SK-N-SH treated with all-trans-retinoic acid at 6 μM for 48 hours (cell line): ENCODE measurements at regions not wholly inside any gene's neighbourhood (a gene's known extent, or its start where the extent isn't known, plus 50 kb on each side); places are given as distances from the start of the nearest gene placed in this dataset.

ENCODE experiments used
- CSDC2 ChIP-seq: fragments of 250-450 bp; sonication (Bioruptor Pico); IDR thresholded peaks from 2 replicates; pipeline ENCODE4 v1.5.0; 2020; ENCODE audit warnings: mild to moderate bottlenecking, moderate library complexity
- ESRRG ChIP-seq: fragments of 250-450 bp; sonication (Bioruptor Pico); IDR thresholded peaks from 2 replicates; pipeline ENCODE4 v1.6.1; 2021; ENCODE audit warnings: mild to moderate bottlenecking
- OSR1 ChIP-seq: fragments of 250-450 bp; sonication (Bioruptor Pico); IDR thresholded peaks from 2 replicates; pipeline ENCODE4 v1.8.0; 2022; ENCODE audit warnings: moderate library complexity, mild to moderate bottlenecking, inconsistent platforms
- PPARA ChIP-seq: fragments of 250-450 bp; sonication (Bioruptor Pico); IDR thresholded peaks from 2 replicates; pipeline ENCODE4 v1.5.0; 2020; ENCODE audit warnings: mild to moderate bottlenecking, borderline replicate concordance
- SNAI2 ChIP-seq: fragments of 250-450 bp; sonication (Bioruptor Pico); IDR thresholded peaks from 2 replicates; pipeline ENCODE4 v1.5.0; 2020; ENCODE audit warnings: mild to moderate bottlenecking, moderate library complexity
- TCF4 ChIP-seq: fragments of 250-450 bp; sonication (Bioruptor Pico); IDR thresholded peaks from 2 replicates; pipeline ENCODE4 v1.8.0; 2021; ENCODE audit warnings: mild to moderate bottlenecking, moderate library complexity, borderline replicate concordance
- TOX ChIP-seq: fragments of 250-450 bp; sonication (Bioruptor Pico); IDR thresholded peaks from 2 replicates; pipeline ENCODE4 v1.8.0; 2021; ENCODE audit warnings: mild to moderate bottlenecking, moderate library complexity, borderline replicate concordance
- ZC3H10 ChIP-seq: fragments of 250-450 bp; sonication (Bioruptor Pico); IDR thresholded peaks from 2 replicates; pipeline ENCODE4 v1.5.1; 2021; ENCODE audit warnings: mild to moderate bottlenecking, moderate library complexity
- ZFP30 ChIP-seq: fragments of 450-650 bp; formaldehyde crosslinking; IDR thresholded peaks from 2 replicates; pipeline ENCODE4 v1.5.0; 2022; ENCODE audit warnings: mild to moderate bottlenecking, moderate library complexity
- ZNF8 ChIP-seq: fragments of 450-650 bp; formaldehyde crosslinking; IDR thresholded peaks from 2 replicates; pipeline ENCODE4 v1.5.0; 2020; ENCODE audit warnings: mild to moderate bottlenecking, moderate library complexity

DNA sequence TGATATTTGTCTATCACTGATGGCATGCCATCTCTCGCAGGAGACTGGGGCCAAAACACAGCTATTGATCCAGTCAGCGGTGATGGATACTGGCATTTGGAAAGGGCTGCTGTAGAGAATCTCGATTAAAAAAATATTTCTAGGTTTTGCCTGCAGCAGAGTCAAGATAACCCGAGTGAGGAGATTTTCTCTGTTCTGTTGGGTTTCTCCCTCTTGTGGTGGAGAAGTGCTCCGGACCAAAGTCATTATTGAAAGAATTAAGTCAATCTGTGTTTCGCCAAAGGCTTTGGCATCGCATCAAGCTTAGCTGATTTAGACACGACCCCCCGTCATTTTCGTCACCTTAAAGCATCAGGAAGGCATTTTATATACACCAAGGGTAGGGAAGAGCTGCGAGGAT, 97.1 kb upstream of the IRX2 start:
- no peak for TF ChIP-seq OSR1 (CRISPR knock-in tag)
- no peak for TF ChIP-seq TCF4
- TF ChIP-seq ZFP30, result no peak
- no peak for TF ChIP-seq CSDC2 (CRISPR knock-in tag)
- TF ChIP-seq ZNF8 (CRISPR knock-in tag), result no peak
- TF ChIP-seq ESRRG (CRISPR knock-in tag), result no peak
- no peak for TF ChIP-seq TOX (CRISPR knock-in tag)
- TF ChIP-seq SNAI2 (CRISPR knock-in tag), result no peak
- TF ChIP-seq PPARA (CRISPR knock-in tag), result no peak
- no peak for TF ChIP-seq ZC3H10
